Neural progenitor cell (in vitro differentiated cells): ENCODE measurements at regions not wholly inside any gene's neighbourhood (a gene's known extent, or its start where the extent isn't known, plus 50 kb on each side); places are given as distances from the start of the nearest gene placed in this dataset.

ENCODE experiments used
- CTCF ChIP-seq: fragments of 200-600 bp; sonication (generic); IDR thresholded peaks from 2 replicates; pipeline ENCODE4 v1.5.1; 2017; ENCODE audit warnings: antibody characterized with exemption, mild to moderate bottlenecking
- EZH2phosphoT487 ChIP-seq: fragments of 200-600 bp; sonication (generic); IDR thresholded peaks from 2 replicates; pipeline ENCODE4 v1.6.1; 2017; ENCODE audit warnings: antibody characterized with exemption

GRCh38 chr6:19608546-19608945 lies 228.6 kb upstream of the ID4 start:
- no peak for TF ChIP-seq CTCF
- TF ChIP-seq EZH2phosphoT487 = no peak
